HepG2 (cell line): ENCODE measurements at regions not wholly inside any gene's neighbourhood (a gene's known extent, or its start where the extent isn't known, plus 50 kb on each side); places are given as distances from the start of the nearest gene placed in this dataset.

ENCODE experiments used
- ATAC-seq: fragments of 200-7000 bp; cut with Tn5 transposase; 3 replicates; pipeline ENCODE4 v1.9.1; 2020; ENCODE audit warnings: mild to moderate bottlenecking, moderate library complexity
- BruUV-seq: library from RNA; stranded (reverse); fragments of 400-500 nt; replicated peaks from 2 replicates; lab custom pipeline; 2021; lab: Mats Ljungman, UMichigan
- CTCF ChIA-PET: fragments of 300-600 bp; formaldehyde crosslinking; extraction: SDS; loops from one replicate; lab custom pipeline; 2021; ENCODE audit warnings: low total read pairs, inconsistent platforms, low intra/inter-chr PET ratio; lab: Yijun Ruan, JAX
- POLR2A ChIA-PET: fragments of 350-600 bp; sonication (Branson Sonifier 250); formaldehyde crosslinking; loops from one replicate; lab custom pipeline; 2020; ENCODE audit warnings: antibody characterized with exemption, inconsistent platforms; lab: Yijun Ruan, JAX
- DNase-seq: peaks from one replicate; pipeline ENCODE4 v3.0.0-alpha.2; 2015; ENCODE audit warnings: low spot score
- FAIRE-seq: peaks from 3 replicates; lab custom pipeline; 2011; peaks lifted over from hg19 to GRCh38; lab: Jason Lieb, UNC
- H2AFZ ChIP-seq: one replicate; pipeline ENCODE4 v1.6.1; 2011; ENCODE audit warnings: low read length, inconsistent platforms
- H3K27ac ChIP-seq: fragments of 300-600 bp; 3 replicates; pipeline ENCODE4 v1.8.0; 2011; ENCODE audit warnings: mixed run types, mild to moderate bottlenecking, mixed read lengths, low read length, inconsistent platforms; ENCODE audit not compliant: insufficient read depth; ENCODE audit errors: extremely low read length
- H3K27me3 ChIP-seq, 2 experiments: fragments of 200-600 bp in 1 of 2; 2 replicates in 1 of 2; 3 replicates in 1 of 2; pipeline versions ENCODE4 v1.6.0 to v1.8.0; 2011; ENCODE audit warnings: low read length in 2 of 2, mild to moderate bottlenecking in 2 of 2, moderate library complexity in 2 of 2, inconsistent platforms in 1 of 2; ENCODE audit not compliant: insufficient read depth in 2 of 2, control insufficient read depth in 1 of 2
- H3K36me3 ChIP-seq, 2 experiments: fragments of 200-600 bp in 1 of 2; replicated peaks in 1 of 2; 2 replicates in 1 of 2; 3 replicates in 1 of 2; pipeline versions ENCODE4 v1.5.1 to v1.8.0; 2011; ENCODE audit warnings: low read length in 2 of 2, inconsistent platforms in 1 of 2; ENCODE audit not compliant: insufficient read depth in 2 of 2, control insufficient read depth in 1 of 2
- H3K4me1 ChIP-seq: 2 replicates; pipeline ENCODE4 v1.5.1; 2012; ENCODE audit warnings: low read length, inconsistent platforms; ENCODE audit not compliant: insufficient read depth
- H3K4me2 ChIP-seq: 2 replicates; pipeline ENCODE4 v1.6.0; 2011; ENCODE audit warnings: low read depth, low read length, inconsistent platforms
- H3K4me3 ChIP-seq, 3 experiments: fragments of 200-600 bp in 1 of 3; sonication (generic), shearing (Covaris generic) in 1 of 3; replicated peaks in 1 of 3; 2 replicates each; pipeline ENCODE4 v1.5.1; 2011 to 2016; ENCODE audit warnings: low read length in 3 of 3, inconsistent platforms in 2 of 3, low read depth in 2 of 3, mild to moderate bottlenecking in 2 of 3, control low read depth in 1 of 3, mixed read lengths in 1 of 3; ENCODE audit not compliant: insufficient read depth in 1 of 3
- H3K79me2 ChIP-seq: one replicate; pipeline ENCODE4 v1.6.1; 2011; ENCODE audit warnings: low read length, inconsistent platforms; ENCODE audit not compliant: insufficient read depth
- H3K9ac ChIP-seq: 2 replicates; pipeline ENCODE4 v1.6.0; 2011; ENCODE audit warnings: mild to moderate bottlenecking, low read depth, low read length, inconsistent platforms; ENCODE audit not compliant: insufficient read depth
- H3K9me3 ChIP-seq: 2 replicates; pipeline ENCODE4 v1.5.1; 2012; ENCODE audit warnings: mild to moderate bottlenecking, low read length
- H4K20me1 ChIP-seq: 2 replicates; pipeline ENCODE4 v1.6.0; 2011; ENCODE audit warnings: inconsistent platforms, mild to moderate bottlenecking, low read length, moderate library complexity; ENCODE audit not compliant: insufficient read depth
- CREB1 ChIP-seq, 2 experiments: fragments of 450-650 bp in 1 of 2; IDR thresholded peaks; 2 replicates each; pipeline ENCODE4 v1.6.1; 2016 to 2017; ENCODE audit warnings: control low read depth in 1 of 2, mild to moderate bottlenecking in 1 of 2, missing compliant biosample characterization in 1 of 2, missing genetic modification characterization in 1 of 2
- ELF4 ChIP-seq: sonication (generic); formaldehyde crosslinking; IDR thresholded peaks from 2 replicates; pipeline ENCODE4 v1.5.0; 2020; ENCODE audit warnings: missing genetic modification reagents, mild to moderate bottlenecking, moderate library complexity, borderline replicate concordance
- NFE2L1 ChIP-seq: sonication (generic); formaldehyde crosslinking; IDR thresholded peaks from 2 replicates; pipeline ENCODE4 v1.4.0; 2020; ENCODE audit warnings: missing genetic modification reagents, mild to moderate bottlenecking, borderline replicate concordance
- TEAD3 ChIP-seq: optimal IDR thresholded peaks from 2 replicates; pipeline ENCODE3; 2016; ENCODE audit warnings: borderline replicate concordance
- ZMYM3 ChIP-seq: sonication (generic); formaldehyde crosslinking; IDR thresholded peaks from 2 replicates; pipeline ENCODE4 v1.5.1; 2020; ENCODE audit warnings: mild to moderate bottlenecking, missing genetic modification reagents
- WGBS: methylation state at CpG from one replicate; pipeline ENCODE4 v1.1.6; 2017; ENCODE audit warnings: low lambda C conversion rate; 5-methylcytosine and 5-hydroxymethylcytosine counted together
- in situ Hi-C: cut with HindIII; loops from 2 replicates; pipeline ENCODE4 v1.10.0; 2017; ENCODE audit warnings: low pct_unique_long_range_greater_than_20kb; ENCODE audit not compliant: extremely low pct_ligation_motif_present
- intact Hi-C: fragments of 100-400 bp; cut with micrococcal nuclease; formaldehyde crosslinking; loops from one replicate; pipeline ENCODE4 v1.10.0; 2022; ENCODE audit not compliant: unreplicated experiment

GRCh38 chr3:24831221-24831620 is 336.6 kb upstream of the THRB start:
- 2% methylated on average over 6 of the region's 6 CpGs for WGBS
- POLR2A ChIA-PET = no interaction called here

GRCh38 chr3:24832891-24833290 is 338.2 kb upstream of the THRB start:
- Histone ChIP-seq H3K4me2 (no peak overlapping the region), H4K20me1 (no peaks in the 10 kb centered on the region), H3K9ac (no peak overlapping the region), H3K27me3 (peaks cover 2 to 5% of the 10 kb centered on the region in 2 experiments; a peak in 2 of 5 replicates), H3K4me1 (no peaks in the 10 kb centered on the region), H3K27ac (no peak overlapping the region), H3K79me2 (no peaks in the 10 kb centered on the region), H3K9me3 (no peaks in the 10 kb centered on the region), H2AFZ (no peak overlapping the region), H3K4me3 (no peak overlapping the region), H3K36me3 (no peaks in the 10 kb centered on the region)
- 0% methylated on average over 5 of the region's 5 CpGs for WGBS
- DNase-seq = no peak
- ChIA-PET POLR2A (no interaction called here), CTCF (no interaction called here)
- no peak for FAIRE-seq
- intact Hi-C loops = no loop called here
- BruUV-seq = no TSS peak
- peak; percentile 23; the same call in 1 of the 2 replicates for TF ChIP-seq CREB1 (IDR thresholded peaks at IDR 0.05)
- TF ChIP-seq CREB1 (CRISPR knock-in tag; IDR thresholded peaks at IDR 0.05) = no peak
- no peak for TF ChIP-seq ELF4
- no peak for TF ChIP-seq ZMYM3
- ATAC-seq = no peak
- in situ Hi-C loops = no loop called here

More at GRCh38 chr3:24831221-24831620, 336.6 kb upstream of the THRB start:
- BruUV-seq = no TSS peak
- intact Hi-C loops (no loop called here), in situ Hi-C loops (no loop called here)
- H4K20me1 ChIP-seq = no peaks in the 10 kb centered on the region
- no peak overlapping the region for H3K27ac ChIP-seq
- DNase-seq (no peak), FAIRE-seq (no peak), ATAC-seq (no peak)
- H2AFZ ChIP-seq = no peak overlapping the region
- TF ChIP-seq NFE2L1 (CRISPR knock-in tag) = no peak
- no peak for TF ChIP-seq TEAD3 (CRISPR knock-in tag)
- H3K9ac ChIP-seq = no peak overlapping the region
- no peak overlapping the region for H3K4me2 ChIP-seq
- no peak overlapping the region for H3K4me3 ChIP-seq
- no peaks in the 10 kb centered on the region for H3K9me3 ChIP-seq
- no peaks in the 10 kb centered on the region for H3K36me3 ChIP-seq
- CTCF ChIA-PET = no interaction called here
- peaks cover 2 to 5% of the 10 kb centered on the region in 2 experiments; a peak in 3 of 5 replicates for H3K27me3 ChIP-seq
- H3K79me2 ChIP-seq = no peaks in the 10 kb centered on the region
- no peaks in the 10 kb centered on the region for H3K4me1 ChIP-seq
